T-helper 2 cell (primary cell): ENCODE measurements at regions not wholly inside any gene's neighbourhood (a gene's known extent, or its start where the extent isn't known, plus 50 kb on each side); places are given as distances from the start of the nearest gene placed in this dataset.
"Not testable (repeated sequence)": the region's sequence is repeated elsewhere in the genome, so short reads cannot be mapped to it uniquely, and the experiment has no call there.

ENCODE experiments used
- DNase-seq, 5 experiments: peaks; one replicate each; pipeline versions ENCODE4 v3.0.0 to v3.0.0-alpha.2; 2012 to 2022

DNA sequence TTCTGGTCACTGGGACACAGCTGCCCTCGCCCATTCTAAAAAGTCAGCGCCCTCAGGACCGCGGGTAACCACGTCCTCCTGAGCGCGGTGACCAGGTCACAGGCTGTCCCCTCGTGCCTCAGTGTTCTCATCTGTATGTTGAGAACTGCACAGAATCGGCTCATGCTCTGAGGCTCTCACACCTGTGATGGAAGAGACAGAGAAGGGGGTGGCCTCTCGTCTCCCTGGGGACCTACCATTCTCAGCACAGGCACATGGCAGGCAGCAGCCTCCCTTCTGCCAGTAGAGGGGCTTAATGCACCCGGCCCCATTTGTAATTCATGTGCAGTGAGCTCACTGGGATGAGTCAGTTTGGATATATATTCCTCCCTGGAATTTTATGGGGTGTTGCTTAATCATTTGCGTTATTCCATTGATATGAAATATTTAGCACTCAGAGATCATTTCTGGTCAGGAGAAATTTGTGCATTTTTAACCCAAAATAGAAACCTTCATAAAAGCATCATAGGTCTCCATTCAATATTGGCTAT, 51.9 kb upstream of the ROPN1B start:
- DNase-seq: peak in 2 of 5 experiments; percentile 16 to 39

DNA sequence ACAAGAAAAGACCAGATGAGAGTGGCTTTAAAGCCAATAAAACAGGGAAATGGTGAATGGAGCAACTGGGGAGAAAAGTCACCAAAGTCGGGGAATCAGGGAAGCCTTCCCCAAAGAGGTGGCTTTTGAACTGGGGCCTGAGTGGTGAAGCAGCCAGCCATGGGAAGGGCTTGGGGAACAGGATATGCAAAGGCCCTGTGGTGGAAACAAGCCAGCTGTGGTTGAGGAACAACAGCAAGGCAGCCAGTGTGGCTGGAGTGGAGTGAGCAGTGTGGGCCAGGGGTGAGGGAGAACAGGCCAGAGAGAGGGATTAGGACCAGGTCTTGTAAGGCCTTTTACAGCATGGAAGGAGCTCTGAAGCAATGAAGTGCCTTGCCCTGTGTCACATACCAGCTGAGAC, 51.0 kb upstream of the ROPN1B start:
- not testable (repeated sequence) for DNase-seq

DNA sequence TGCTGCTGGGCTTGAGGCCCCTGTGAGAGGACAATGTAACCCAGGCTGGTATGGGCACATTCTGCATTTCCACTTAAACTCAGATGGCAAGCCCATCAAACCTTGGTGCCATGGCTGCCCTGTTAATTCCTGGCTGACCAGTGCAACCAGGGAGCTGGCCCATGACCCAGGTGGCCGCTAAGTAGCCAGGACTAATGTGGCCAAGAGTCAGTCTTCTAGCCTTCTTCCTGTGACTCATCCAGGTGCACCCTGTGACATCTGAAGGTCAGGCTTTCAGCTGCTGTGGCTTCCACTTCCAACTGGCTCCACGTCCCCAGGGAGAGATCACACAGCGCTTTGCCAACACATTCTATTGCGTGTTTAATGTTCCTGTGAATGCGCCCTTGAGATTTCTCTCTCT, 50.5 kb upstream of the ROPN1B start:
- DNase-seq: not testable (repeated sequence)

DNA sequence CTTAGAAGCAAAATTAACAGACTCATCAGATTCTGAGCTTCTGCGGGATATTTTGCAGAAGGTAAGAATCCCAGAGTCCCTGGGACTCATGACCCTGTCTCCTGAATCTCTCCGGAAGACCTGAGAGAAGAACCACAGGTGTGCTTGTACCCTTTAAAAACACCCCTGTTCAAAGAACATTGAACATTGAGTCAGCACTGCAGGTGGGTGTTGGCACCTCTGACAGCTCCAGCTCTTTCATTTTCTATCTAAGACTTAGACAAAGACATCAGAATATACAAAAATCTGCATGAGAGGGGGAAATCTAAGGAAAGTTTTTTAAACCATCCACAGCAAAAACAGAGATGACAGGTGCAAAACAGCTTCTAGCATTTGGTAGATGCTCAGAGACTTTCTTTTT, 50.1 kb upstream of the ROPN1B start:
- DNase-seq: not testable (repeated sequence)
